C4-2B (cell line): ENCODE measurements at regions not wholly inside any gene's neighbourhood (a gene's known extent, or its start where the extent isn't known, plus 50 kb on each side); places are given as distances from the start of the nearest gene placed in this dataset.
"Not testable (repeated sequence)": the region's sequence is repeated elsewhere in the genome, so short reads cannot be mapped to it uniquely, and the experiment has no call there.

Source experiments
- CTCF ChIP-seq: fragments of 450-650 bp; conservative IDR thresholded peaks from 2 replicates; pipeline ENCODE4 v1.5.1; 2017; ENCODE audit warnings: mild to moderate bottlenecking
- ZFX ChIP-seq: fragments of 450-650 bp; IDR thresholded peaks from 2 replicates; pipeline ENCODE4 v1.6.1; 2017

DNA sequence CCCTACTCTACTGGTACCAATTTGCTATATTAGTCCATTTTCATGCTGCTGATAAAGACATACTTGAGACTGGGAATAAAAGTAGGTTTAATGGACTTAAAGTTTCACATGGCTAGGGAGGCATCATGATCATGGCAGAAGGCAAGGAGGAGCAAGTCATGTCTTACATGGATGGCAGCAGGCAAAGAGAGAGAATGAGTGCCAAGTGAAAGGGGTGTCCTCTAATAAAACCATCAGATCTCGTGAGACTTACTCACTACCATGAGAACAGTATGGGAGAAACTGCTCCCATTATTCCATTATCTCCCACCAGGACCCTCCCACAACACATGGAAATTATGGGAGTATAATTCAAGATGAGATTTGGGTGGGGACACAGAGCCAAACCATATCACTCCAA, 450.5 kb upstream of the ZEB2 start:
- not testable (repeated sequence) for TF ChIP-seq CTCF, ZFX
